HG02938 (cell line): ENCODE measurements at regions not wholly inside any gene's neighbourhood (a gene's known extent, or its start where the extent isn't known, plus 50 kb on each side); places are given as distances from the start of the nearest gene placed in this dataset.
"Not testable (repeated sequence)": the region's sequence is repeated elsewhere in the genome, so short reads cannot be mapped to it uniquely, and the experiment has no call there.

Source experiments
- ATAC-seq: cut with Tn5 transposase; IDR thresholded peaks from one replicate; pipeline ENCODE4 v1.9.1; 2021; ENCODE audit warnings: mild to moderate bottlenecking, moderate library complexity; ENCODE audit not compliant: unreplicated experiment

GRCh38 chr6:144528743-144529425, 243.7 kb downstream of the UTRN start:
- ATAC-seq, result no peak

DNA sequence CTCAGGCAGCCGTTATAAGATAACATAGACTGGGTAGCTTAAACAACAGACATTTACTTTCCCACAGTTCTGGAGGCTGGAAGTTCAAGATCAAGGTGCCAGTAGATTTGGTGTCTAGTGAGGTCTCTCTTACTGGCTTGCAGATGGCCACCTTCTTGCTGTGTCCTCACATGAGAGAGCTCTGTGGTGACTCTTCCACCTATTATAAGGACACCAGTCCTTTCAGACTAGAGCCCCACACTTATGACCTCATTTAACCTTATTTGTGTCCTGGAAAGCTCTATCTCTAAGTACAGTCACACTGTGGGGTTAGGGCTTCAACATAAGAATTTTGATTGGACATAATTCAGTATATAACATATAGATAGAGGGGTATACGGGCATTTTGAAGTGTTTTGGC, 245.0 kb downstream of the UTRN start:
- no peak for ATAC-seq

DNA sequence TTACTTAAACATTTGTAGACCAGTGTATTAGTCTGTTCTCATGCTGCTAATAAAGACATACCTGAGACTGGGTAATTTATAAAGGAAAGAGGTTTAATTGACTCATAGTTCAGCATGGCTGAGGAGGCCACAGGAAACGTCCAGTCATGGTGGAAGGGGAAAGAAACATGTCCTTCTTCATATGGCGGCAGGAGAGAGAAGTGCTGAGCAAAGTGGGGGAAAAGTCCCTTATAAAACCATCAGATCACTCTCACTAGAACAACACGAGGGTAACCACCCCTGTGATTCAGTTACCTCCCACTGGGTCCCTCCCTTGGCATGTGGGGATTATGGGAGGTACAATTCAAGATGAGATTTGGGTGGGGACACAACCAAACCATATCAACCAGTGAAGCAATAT, 247.1 kb downstream of the UTRN start:
- not testable (repeated sequence) for ATAC-seq

- no peak for ATAC-seq
These were observed 249.0 kb downstream of the UTRN start for GRCh38 chr6:144534180-144534579.

DNA sequence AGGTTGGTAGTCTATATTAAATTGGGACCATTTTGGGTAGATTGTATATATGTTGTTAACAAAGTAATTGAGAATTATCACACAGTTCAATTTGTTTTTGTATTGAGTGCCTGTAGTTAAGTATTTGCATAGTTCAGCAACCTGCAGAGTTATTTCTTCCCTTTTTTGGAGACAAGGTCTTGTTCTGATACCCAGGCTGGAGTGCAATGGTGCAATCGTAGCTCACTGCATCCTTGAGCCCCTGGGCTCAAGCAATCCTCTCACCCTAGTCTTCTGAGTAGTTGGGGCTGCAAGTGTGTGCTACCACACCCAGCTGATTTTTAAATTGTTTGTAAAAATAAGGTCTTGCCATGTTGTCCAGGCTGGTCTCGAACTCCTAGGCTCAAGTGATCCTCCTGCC, 250.5 kb downstream of the UTRN start:
- ATAC-seq, result no peak

- ATAC-seq, result no peak
These were observed 250.9 kb downstream of the UTRN start for GRCh38 chr6:144536079-144536478.

GRCh38 chr6:144543006-144543871, 258.1 kb downstream of the UTRN start:
- no peak for ATAC-seq

- peak; percentile 70 for ATAC-seq
These were observed 259.2 kb downstream of the UTRN start for GRCh38 chr6:144544266-144544830.

- no peak for ATAC-seq
These were observed 261.7 kb downstream of the UTRN start for GRCh38 chr6:144546807-144547206.

- ATAC-seq, result no peak
These were observed 262.3 kb downstream of the UTRN start for GRCh38 chr6:144547409-144547808.

- ATAC-seq, result no peak
These were observed 263.4 kb downstream of the UTRN start for GRCh38 chr6:144548536-144548935.

DNA sequence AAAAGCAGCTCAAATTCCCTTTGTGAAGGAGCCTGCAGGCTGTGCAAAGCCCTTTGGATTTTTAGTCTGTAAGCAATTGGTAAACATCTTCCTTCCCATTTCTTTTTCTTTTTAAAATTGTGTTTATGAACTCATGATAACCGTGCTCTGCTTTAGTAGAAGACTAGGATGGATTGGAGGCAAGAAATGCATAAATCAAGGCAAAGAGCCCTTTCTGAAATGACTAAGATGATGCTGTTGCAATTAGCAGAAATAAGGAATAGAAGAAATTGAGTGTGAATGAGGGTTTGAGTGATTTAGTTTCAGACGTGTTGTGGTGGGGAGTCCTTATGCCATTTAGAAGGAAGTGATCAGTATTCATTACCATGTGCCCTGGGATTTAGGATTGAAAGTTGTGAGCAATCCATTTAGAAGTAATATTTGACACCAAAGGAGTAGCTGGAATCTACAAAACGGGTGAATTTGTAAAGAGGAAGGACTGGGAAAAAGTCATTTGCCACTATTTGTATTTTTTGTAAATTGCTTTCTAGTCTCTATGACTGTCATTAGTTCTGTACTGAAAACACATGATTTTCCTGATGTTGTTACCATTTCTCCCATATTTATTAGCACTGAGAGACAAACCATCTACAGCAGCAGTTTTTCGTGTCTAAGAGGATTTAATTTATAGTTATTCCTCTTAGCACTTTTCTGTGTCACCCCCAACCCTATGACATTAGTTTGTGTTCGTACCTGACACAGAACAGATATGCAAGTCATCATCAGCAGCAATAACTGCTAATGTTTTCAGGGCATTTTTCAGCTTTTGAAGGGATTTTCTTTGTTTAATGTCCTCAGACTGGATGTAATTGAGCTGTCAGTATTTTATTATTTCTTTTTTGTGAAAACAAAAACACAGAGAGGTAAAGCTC, 265.0 kb downstream of the UTRN start:
- no peak for ATAC-seq

GRCh38 chr6:144551339-144551738, 266.2 kb downstream of the UTRN start:
- no peak for ATAC-seq

DNA sequence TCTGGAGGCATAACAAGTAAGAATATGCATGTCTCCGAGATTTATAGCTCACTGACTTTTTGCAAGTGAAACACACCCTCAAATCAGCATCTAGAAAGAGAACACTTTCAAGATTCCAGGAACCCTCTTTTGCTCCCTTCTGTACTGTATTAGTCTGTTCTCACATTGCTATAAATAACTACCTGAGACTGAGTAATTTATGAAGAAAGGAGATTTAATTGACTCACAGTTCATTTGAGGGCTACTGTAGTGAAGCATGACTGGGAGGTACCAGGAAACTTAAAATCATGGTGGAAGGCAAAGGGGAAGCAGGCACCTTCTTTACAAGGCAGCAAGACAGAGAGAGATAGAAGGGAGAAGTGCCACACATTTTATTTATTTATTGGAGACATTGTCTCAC, 269.9 kb downstream of the UTRN start:
- ATAC-seq, result no peak

DNA sequence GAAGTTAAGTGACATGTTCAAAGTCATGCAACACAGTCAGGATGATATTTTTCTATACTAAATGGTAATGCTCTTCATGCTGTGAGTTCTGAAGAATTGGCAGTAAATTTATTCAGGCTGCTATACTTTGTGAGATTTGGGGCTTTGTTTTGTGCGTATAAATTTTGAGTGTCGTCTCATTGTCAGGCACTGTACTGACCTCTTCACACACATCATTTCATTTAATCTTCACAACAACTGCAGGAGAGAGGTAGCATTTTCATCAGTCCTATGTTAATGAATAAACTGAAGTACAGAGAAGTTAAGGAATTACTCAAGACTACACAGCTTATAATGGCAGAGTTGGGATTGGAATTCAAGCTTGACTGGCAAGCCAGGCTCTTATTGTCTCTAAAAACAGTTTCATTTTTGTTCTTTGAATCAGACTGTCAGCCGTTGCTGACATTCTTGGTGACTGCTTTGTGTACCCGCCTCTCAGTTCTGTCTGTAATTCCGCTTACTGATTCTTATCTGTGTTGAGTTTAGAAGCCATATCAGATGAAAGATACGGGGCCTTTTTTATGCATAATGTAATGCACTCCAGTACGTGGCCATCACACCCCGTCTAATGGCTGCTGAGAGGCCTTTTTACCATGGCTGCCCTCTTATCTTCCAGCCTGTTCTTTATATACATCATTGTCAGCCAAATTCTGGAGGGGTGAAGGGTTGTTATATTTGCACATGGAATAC, 274.9 kb downstream of the UTRN start:
- no peak for ATAC-seq

- no peak for ATAC-seq
These were observed 276.4 kb downstream of the UTRN start for GRCh38 chr6:144561455-144562043.

- no peak for ATAC-seq
These were observed 279.1 kb downstream of the UTRN start for GRCh38 chr6:144564202-144564601.

GRCh38 chr6:144566868-144567615, 281.9 kb downstream of the UTRN start:
- no peak for ATAC-seq

GRCh38 chr6:144568241-144568640, 283.1 kb downstream of the UTRN start:
- ATAC-seq, result no peak
